ENCODE measurements at regions not wholly inside any gene's neighbourhood (a gene's known extent, or its start where the extent isn't known, plus 50 kb on each side); places are given as distances from the start of the nearest gene placed in this dataset.
A peak's percentile ranks its signal among the peaks of the same experiment; 100 is the strongest.

GRCh38 chr18:55084550-55084949 lies 125.3 kb upstream of the CCDC68 start:
- H4K8ac ChIP-seq (ENCODE audit: low read length) = no peak overlapping the region
- no peak overlapping the region for H3K4ac ChIP-seq (ENCODE audit: low read depth in 1 of 2, low read length in 2 of 2)
- H3K27ac ChIP-seq (ENCODE audit: low read length, poor library complexity, severe bottlenecking) = no peak overlapping the region
- peaks cover 8% of the 10 kb centered on the region for H3K4me1 ChIP-seq (ENCODE audit: control insufficient read depth, insufficient read depth, low read depth, low read length)
- no CpG with 5 or more reads among the region's 1 CpG for WGBS
- no peak overlapping the region for H3K23ac ChIP-seq (ENCODE audit: low read length in 2 of 2)
- H2BK5ac ChIP-seq (ENCODE audit: low read depth, low read length, poor library complexity, severe bottlenecking) = no peak overlapping the region
- H2BK12ac ChIP-seq (ENCODE audit: low read length in 2 of 2) = no peak overlapping the region
- no peak overlapping the region for H2BK15ac ChIP-seq (ENCODE audit: low read depth, poor library complexity, severe bottlenecking)
- no peaks in the 10 kb centered on the region for H3K9me3 ChIP-seq (ENCODE audit: control insufficient read depth, low read length)
- no peak overlapping the region for H4K91ac ChIP-seq (ENCODE audit: low read length)
- no peaks in the 10 kb centered on the region for H3K79me1 ChIP-seq (replicated peaks; ENCODE audit: low read length, poor library complexity, severe bottlenecking)
- H2AK5ac ChIP-seq (ENCODE audit: low read length, severe bottlenecking) = no peak overlapping the region
- no peak overlapping the region for H3K4me3 ChIP-seq (ENCODE audit: insufficient read depth in 1 of 2, low read depth in 1 of 2, low read length in 2 of 2)
- H2BK120ac ChIP-seq (ENCODE audit: low read depth, low read length) = no peak overlapping the region
- peaks cover 0 to 3% of the 10 kb centered on the region in 2 experiments for H3K27me3 ChIP-seq (ENCODE audit: control insufficient read depth in 1 of 2, insufficient read depth in 1 of 2, low read length in 2 of 2)
- H2AFZ ChIP-seq (ENCODE audit: low read depth, low read length) = no peak overlapping the region
- no peak overlapping the region for H3K9ac ChIP-seq (ENCODE audit: low read length)
- no peak overlapping the region for H3K18ac ChIP-seq (ENCODE audit: low read depth in 1 of 2, low read length in 2 of 2)
- no peaks in the 10 kb centered on the region for H3K36me3 ChIP-seq (ENCODE audit: control insufficient read depth in 1 of 2, insufficient read depth in 2 of 2, low read depth in 1 of 2, low read length in 2 of 2)
- no peak overlapping the region for H3K14ac ChIP-seq (ENCODE audit: low read length in 2 of 2)
- no peak overlapping the region for H3K4me2 ChIP-seq (ENCODE audit: low read length, poor library complexity, severe bottlenecking)
- no peak for DNase-seq

DNA sequence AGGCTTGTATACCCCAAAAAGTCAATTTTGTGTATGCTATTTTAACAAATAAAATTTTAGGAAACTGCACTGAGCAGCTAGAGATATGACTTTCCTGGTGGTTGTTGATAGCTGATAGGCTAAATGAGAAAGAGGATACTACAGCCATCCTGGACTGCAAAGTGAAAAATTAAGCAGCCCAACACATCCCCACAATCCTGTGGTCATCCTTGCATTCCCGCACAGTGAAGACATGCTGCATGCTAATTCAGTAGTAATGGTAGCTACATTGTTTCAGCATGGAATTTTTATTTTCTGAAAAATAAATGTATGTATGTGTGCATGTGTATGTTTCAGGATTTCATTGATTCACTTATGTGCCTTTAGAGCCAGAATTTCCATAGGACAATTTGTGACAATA lies 124.2 kb upstream of the CCDC68 start:
- H3K4ac ChIP-seq (ENCODE audit: low read depth in 1 of 2, low read length in 2 of 2) = no peak overlapping the region
- H2BK120ac ChIP-seq (ENCODE audit: low read depth, low read length) = no peak overlapping the region
- H3K23ac ChIP-seq (ENCODE audit: low read length in 2 of 2) = no peak overlapping the region
- no peak overlapping the region for H4K8ac ChIP-seq (ENCODE audit: low read length)
- H3K27ac ChIP-seq (ENCODE audit: low read length, poor library complexity, severe bottlenecking) = no peak overlapping the region
- no peak overlapping the region for H2AK5ac ChIP-seq (ENCODE audit: low read length, severe bottlenecking)
- no peak overlapping the region for H2BK15ac ChIP-seq (ENCODE audit: low read depth, poor library complexity, severe bottlenecking)
- no peak overlapping the region for H3K9ac ChIP-seq (ENCODE audit: low read length)
- no peak overlapping the region for H3K18ac ChIP-seq (ENCODE audit: low read depth in 1 of 2, low read length in 2 of 2)
- H3K14ac ChIP-seq (ENCODE audit: low read length in 2 of 2) = no peak overlapping the region
- no peak overlapping the region for H3K4me3 ChIP-seq (ENCODE audit: insufficient read depth in 1 of 2, low read depth in 1 of 2, low read length in 2 of 2)
- H3K36me3 ChIP-seq (ENCODE audit: control insufficient read depth in 1 of 2, insufficient read depth in 2 of 2, low read depth in 1 of 2, low read length in 2 of 2) = no peaks in the 10 kb centered on the region
- 86% methylated on average over 1 of the region's 1 CpG for WGBS
- peaks cover 12% of the 10 kb centered on the region for H3K4me1 ChIP-seq (ENCODE audit: control insufficient read depth, insufficient read depth, low read depth, low read length)
- no peaks in the 10 kb centered on the region for H3K9me3 ChIP-seq (ENCODE audit: control insufficient read depth, low read length)
- no peak overlapping the region for H2BK5ac ChIP-seq (ENCODE audit: low read depth, low read length, poor library complexity, severe bottlenecking)
- no peak overlapping the region for H4K91ac ChIP-seq (ENCODE audit: low read length)
- no peak overlapping the region for H2AFZ ChIP-seq (ENCODE audit: low read depth, low read length)
- no peaks in the 10 kb centered on the region for H3K79me1 ChIP-seq (replicated peaks; ENCODE audit: low read length, poor library complexity, severe bottlenecking)
- no peak overlapping the region for H3K4me2 ChIP-seq (ENCODE audit: low read length, poor library complexity, severe bottlenecking)
- peak; percentile 39 for DNase-seq
- no peak overlapping the region for H2BK12ac ChIP-seq (ENCODE audit: low read length in 2 of 2)
- peaks cover 0 to 3% of the 10 kb centered on the region in 2 experiments for H3K27me3 ChIP-seq (ENCODE audit: control insufficient read depth in 1 of 2, insufficient read depth in 1 of 2, low read length in 2 of 2)

- Histone ChIP-seq H2BK120ac (ENCODE audit: low read depth, low read length) (no peak overlapping the region), H2AK5ac (ENCODE audit: low read length, severe bottlenecking) (no peak overlapping the region), H2BK12ac (ENCODE audit: low read length in 2 of 2) (peak overlapping the region in 1 of 2 experiments; percentile 39), H3K4ac (ENCODE audit: low read depth in 1 of 2, low read length in 2 of 2) (no peak overlapping the region), H3K79me1 (replicated peaks; ENCODE audit: low read length, poor library complexity, severe bottlenecking) (no peaks in the 10 kb centered on the region), H2AFZ (ENCODE audit: low read depth, low read length) (no peak overlapping the region), H3K27me3 (ENCODE audit: control insufficient read depth in 1 of 2, insufficient read depth in 1 of 2, low read length in 2 of 2) (no peaks in the 10 kb centered on the region), H3K4me3 (ENCODE audit: insufficient read depth in 1 of 2, low read depth in 1 of 2, low read length in 2 of 2) (no peak overlapping the region), H3K9ac (ENCODE audit: low read length) (no peak overlapping the region), H3K14ac (ENCODE audit: low read length in 2 of 2) (no peak overlapping the region), H2BK5ac (ENCODE audit: low read depth, low read length, poor library complexity, severe bottlenecking) (no peak overlapping the region), H4K91ac (ENCODE audit: low read length) (no peak overlapping the region), H2BK15ac (ENCODE audit: low read depth, poor library complexity, severe bottlenecking) (no peak overlapping the region), H3K4me2 (ENCODE audit: low read length, poor library complexity, severe bottlenecking) (no peak overlapping the region), H3K27ac (ENCODE audit: low read length, poor library complexity, severe bottlenecking) (no peak overlapping the region), H3K4me1 (ENCODE audit: control insufficient read depth, insufficient read depth, low read depth, low read length) (peaks cover 12% of the 10 kb centered on the region), H3K36me3 (ENCODE audit: control insufficient read depth in 1 of 2, insufficient read depth in 2 of 2, low read depth in 1 of 2, low read length in 2 of 2) (no peaks in the 10 kb centered on the region), H3K9me3 (ENCODE audit: control insufficient read depth, low read length) (no peaks in the 10 kb centered on the region), H3K23ac (ENCODE audit: low read length in 2 of 2) (peak overlapping the region in 1 of 2 experiments; percentile 42), H3K18ac (ENCODE audit: low read depth in 1 of 2, low read length in 2 of 2) (peak overlapping the region in 1 of 2 experiments; percentile 2), H4K8ac (ENCODE audit: low read length) (no peak overlapping the region)
- WGBS = 78% methylated on average over 17 of the region's 17 CpGs
- no peak for DNase-seq
These were observed 120.5 kb upstream of the CCDC68 start for GRCh38 chr18:55079481-55080355.

- no peak for DNase-seq
- no peak overlapping the region for H2AK5ac ChIP-seq (ENCODE audit: low read length, severe bottlenecking)
- H3K18ac ChIP-seq (ENCODE audit: low read depth in 1 of 2, low read length in 2 of 2) = no peak overlapping the region
- no peak overlapping the region for H3K27ac ChIP-seq (ENCODE audit: low read length, poor library complexity, severe bottlenecking)
- H3K9ac ChIP-seq (ENCODE audit: low read length) = no peak overlapping the region
- H2BK5ac ChIP-seq (ENCODE audit: low read depth, low read length, poor library complexity, severe bottlenecking) = no peak overlapping the region
- no peak overlapping the region for H3K4ac ChIP-seq (ENCODE audit: low read depth in 1 of 2, low read length in 2 of 2)
- no peak overlapping the region for H3K4me3 ChIP-seq (ENCODE audit: insufficient read depth in 1 of 2, low read depth in 1 of 2, low read length in 2 of 2)
- WGBS = 90% methylated on average over 6 of the region's 6 CpGs
- no peak overlapping the region for H2BK120ac ChIP-seq (ENCODE audit: low read depth, low read length)
- no peaks in the 10 kb centered on the region for H3K36me3 ChIP-seq (ENCODE audit: control insufficient read depth in 1 of 2, insufficient read depth in 2 of 2, low read depth in 1 of 2, low read length in 2 of 2)
- H2BK15ac ChIP-seq (ENCODE audit: low read depth, poor library complexity, severe bottlenecking) = no peak overlapping the region
- H2AFZ ChIP-seq (ENCODE audit: low read depth, low read length) = no peak overlapping the region
- no peak overlapping the region for H3K23ac ChIP-seq (ENCODE audit: low read length in 2 of 2)
- no peaks in the 10 kb centered on the region for H3K9me3 ChIP-seq (ENCODE audit: control insufficient read depth, low read length)
- H4K8ac ChIP-seq (ENCODE audit: low read length) = no peak overlapping the region
- peak overlapping the region in 1 of 2 experiments; percentile 72 for H2BK12ac ChIP-seq (ENCODE audit: low read length in 2 of 2)
- H3K4me2 ChIP-seq (ENCODE audit: low read length, poor library complexity, severe bottlenecking) = no peak overlapping the region
- no peak overlapping the region for H3K14ac ChIP-seq (ENCODE audit: low read length in 2 of 2)
- no peak overlapping the region for H4K91ac ChIP-seq (ENCODE audit: low read length)
- H3K4me1 ChIP-seq (ENCODE audit: control insufficient read depth, insufficient read depth, low read depth, low read length) = peaks cover 12% of the 10 kb centered on the region
- no peaks in the 10 kb centered on the region for H3K79me1 ChIP-seq (replicated peaks; ENCODE audit: low read length, poor library complexity, severe bottlenecking)
- no peaks in the 10 kb centered on the region for H3K27me3 ChIP-seq (ENCODE audit: control insufficient read depth in 1 of 2, insufficient read depth in 1 of 2, low read length in 2 of 2)
These were observed 119.8 kb upstream of the CCDC68 start for GRCh38 chr18:55079067-55079466.

All from mesenchymal stem cell (in vitro differentiated cells and primary cell).